ENCODE measurements at regions not wholly inside any gene's neighbourhood (a gene's known extent, or its start where the extent isn't known, plus 50 kb on each side); places are given as distances from the start of the nearest gene placed in this dataset.

DNA sequence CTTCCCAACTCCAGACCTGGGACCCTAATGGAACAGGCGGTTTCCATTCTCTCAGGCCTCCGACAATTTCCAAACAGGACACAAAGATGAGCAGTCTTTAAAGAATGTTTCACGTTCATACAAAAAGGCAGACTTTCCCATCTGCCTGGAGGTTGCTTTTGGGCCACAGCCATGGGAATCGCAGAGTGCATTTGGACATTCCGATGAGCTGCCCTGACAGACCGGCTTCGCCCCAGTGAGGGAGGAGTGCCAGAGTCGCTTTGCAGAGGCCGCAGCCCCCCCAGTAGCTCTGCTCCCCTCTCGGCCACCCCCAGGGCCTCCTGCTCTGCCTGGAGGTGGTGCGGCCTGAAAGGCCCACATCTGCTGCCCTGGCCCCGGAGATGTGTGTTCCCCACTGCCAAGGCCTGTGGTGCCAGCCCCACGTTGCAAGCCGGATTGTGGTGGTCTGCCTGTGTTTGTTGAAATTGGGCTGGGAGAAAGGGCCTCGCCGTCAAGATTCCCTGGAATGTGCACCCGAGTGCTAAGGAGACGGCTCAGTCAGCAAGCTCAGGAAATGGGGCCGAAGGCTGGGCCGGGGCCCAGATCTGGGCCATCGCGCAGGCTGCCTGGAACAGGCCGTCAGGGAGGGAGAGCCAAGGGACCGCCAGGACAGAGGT is 89.8 kb downstream of the C16orf95 start:
- Histone ChIP-seq H3K9me2 (ENCODE audit: insufficient read depth, low read length) (no peaks in the 10 kb centered on the region), H4K20me1 (ENCODE audit: insufficient read depth, low read length) (no peaks in the 10 kb centered on the region), H3K4me1 (ENCODE audit: insufficient read depth, low read length, poor library complexity, severe bottlenecking) (no peaks in the 10 kb centered on the region), H3K27ac (ENCODE audit: low read depth, low read length, poor library complexity, severe bottlenecking) (no peak overlapping the region), H3K4me2 (ENCODE audit: low read length) (no peak overlapping the region), H3K36me3 (ENCODE audit: insufficient read depth, low read length) (no peaks in the 10 kb centered on the region), H2AFZ (ENCODE audit: low read length) (no peak overlapping the region), H3K79me2 (ENCODE audit: insufficient read depth, low read depth, low read length) (no peaks in the 10 kb centered on the region), H3K9me3 (ENCODE audit: low read length) (no peaks in the 10 kb centered on the region), H3K4me3 (ENCODE audit: low read depth, low read length, poor library complexity, severe bottlenecking) (no peak overlapping the region)
- TF ChIP-seq, protein P1, sequence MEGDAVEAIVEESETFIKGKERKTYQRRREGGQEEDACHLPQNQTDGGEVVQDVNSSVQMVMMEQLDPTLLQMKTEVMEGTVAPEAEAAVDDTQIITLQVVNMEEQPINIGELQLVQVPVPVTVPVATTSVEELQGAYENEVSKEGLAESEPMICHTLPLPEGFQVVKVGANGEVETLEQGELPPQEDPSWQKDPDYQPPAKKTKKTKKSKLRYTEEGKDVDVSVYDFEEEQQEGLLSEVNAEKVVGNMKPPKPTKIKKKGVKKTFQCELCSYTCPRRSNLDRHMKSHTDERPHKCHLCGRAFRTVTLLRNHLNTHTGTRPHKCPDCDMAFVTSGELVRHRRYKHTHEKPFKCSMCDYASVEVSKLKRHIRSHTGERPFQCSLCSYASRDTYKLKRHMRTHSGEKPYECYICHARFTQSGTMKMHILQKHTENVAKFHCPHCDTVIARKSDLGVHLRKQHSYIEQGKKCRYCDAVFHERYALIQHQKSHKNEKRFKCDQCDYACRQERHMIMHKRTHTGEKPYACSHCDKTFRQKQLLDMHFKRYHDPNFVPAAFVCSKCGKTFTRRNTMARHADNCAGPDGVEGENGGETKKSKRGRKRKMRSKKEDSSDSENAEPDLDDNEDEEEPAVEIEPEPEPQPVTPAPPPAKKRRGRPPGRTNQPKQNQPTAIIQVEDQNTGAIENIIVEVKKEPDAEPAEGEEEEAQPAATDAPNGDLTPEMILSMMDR (conservative IDR thresholded peaks at IDR 0.05; ENCODE audit: low read length): no peak
- TF ChIP-seq EZH2phosphoT487 (IDR thresholded peaks at IDR 0.05; ENCODE audit: borderline replicate concordance, low read depth, low read length): no peak
- ChIA-PET POLR2A (interaction anchor here (0.6 kb wide), 1 partner anchor 1626 kb away, joined by 15 read pairs; no protein-coding TSS in a partner anchor), CTCF (ENCODE audit: unreplicated experiment) (no interaction called here)
- BruUV-seq (replicated peaks): no TSS peak
- no peak for DNase-seq (ENCODE audit: low spot score)
- intact Hi-C loops (cut with micrococcal nuclease; ENCODE audit: unreplicated experiment): no loop called here

DNA sequence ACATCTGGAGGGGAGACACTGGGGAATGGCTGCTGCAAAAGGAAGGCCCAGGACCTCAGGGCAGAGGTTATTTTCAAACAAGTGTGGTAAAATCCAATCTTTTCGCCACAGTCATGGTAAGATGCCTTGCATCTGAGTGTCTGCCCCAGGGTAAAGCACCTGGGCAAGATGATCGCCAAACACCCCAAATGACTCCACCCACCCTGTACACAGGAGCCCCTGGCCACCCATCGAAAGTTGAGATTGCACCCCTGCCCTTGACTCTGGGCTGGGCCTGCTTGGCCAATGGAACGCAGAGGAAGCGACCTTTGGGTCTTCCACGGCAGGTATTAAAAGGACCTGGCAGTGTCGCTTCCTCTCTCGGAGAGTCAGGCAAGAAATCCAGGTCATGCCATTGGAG is 88.8 kb downstream of the C16orf95 start:
- Histone ChIP-seq H3K4me3 (ENCODE audit: low read depth, low read length, poor library complexity, severe bottlenecking) (no peak overlapping the region), H3K4me1 (ENCODE audit: insufficient read depth, low read length, poor library complexity, severe bottlenecking) (no peaks in the 10 kb centered on the region), H3K4me2 (ENCODE audit: low read length) (no peak overlapping the region), H2AFZ (ENCODE audit: low read length) (no peak overlapping the region), H3K27ac (ENCODE audit: low read depth, low read length, poor library complexity, severe bottlenecking) (no peak overlapping the region), H3K36me3 (ENCODE audit: insufficient read depth, low read length) (no peaks in the 10 kb centered on the region), H3K9me2 (ENCODE audit: insufficient read depth, low read length) (no peaks in the 10 kb centered on the region), H3K9me3 (ENCODE audit: low read length) (no peaks in the 10 kb centered on the region), H3K79me2 (ENCODE audit: insufficient read depth, low read depth, low read length) (no peaks in the 10 kb centered on the region), H4K20me1 (ENCODE audit: insufficient read depth, low read length) (no peaks in the 10 kb centered on the region)
- ChIA-PET CTCF (ENCODE audit: unreplicated experiment) (no interaction called here), POLR2A (no interaction called here)
- intact Hi-C loops (cut with micrococcal nuclease; ENCODE audit: unreplicated experiment): no loop called here
- no peak for DNase-seq (ENCODE audit: low spot score)
- TF ChIP-seq, protein P1 (conservative IDR thresholded peaks at IDR 0.05; ENCODE audit: low read length): no peak
- TF ChIP-seq EZH2phosphoT487 (IDR thresholded peaks at IDR 0.05; ENCODE audit: borderline replicate concordance, low read depth, low read length): no peak
- BruUV-seq (replicated peaks): no TSS peak

Measured in OCI-LY7 (cell line).